Vagina (tissue), 2 donors: ENCODE measurements at regions not wholly inside any gene's neighbourhood (a gene's known extent, or its start where the extent isn't known, plus 50 kb on each side); places are given as distances from the start of the nearest gene placed in this dataset.

ENCODE experiments used
- DNase-seq, 2 donors: peaks; one replicate each; pipeline ENCODE4 v3.0.0-alpha.2; 2017; ENCODE audit errors: extremely low spot score in 2 of 2
- H3K27ac ChIP-seq: fragments of 200-600 bp; sonication (generic); one replicate; pipeline ENCODE4 v1.5.1; 2019
- H3K27me3 ChIP-seq: fragments of 200-600 bp; sonication (generic); one replicate; pipeline ENCODE4 v1.5.1; 2019
- H3K36me3 ChIP-seq, 2 donors: fragments of 200-600 bp; sonication (generic); one replicate each; pipeline ENCODE4 v1.5.1; 2017 to 2019
- H3K4me1 ChIP-seq: fragments of 200-600 bp; sonication (generic); one replicate; pipeline ENCODE4 v1.5.1; 2019
- H3K4me3 ChIP-seq, 2 donors: fragments of 200-600 bp; sonication (generic); 1 replicate in 1 of 2; 2 replicates in 1 of 2; pipeline ENCODE4 v1.5.1; 2016 to 2019
- H3K9me3 ChIP-seq: fragments of 200-600 bp; sonication (generic); one replicate; pipeline ENCODE4 v1.5.1; 2019
- CTCF ChIP-seq, 3 experiments: fragments of 450-650 bp in 2 of 3; fragments of 200-600 bp in 1 of 3; sonication (generic) in 1 of 3; IDR thresholded peaks; one replicate each; pipeline ENCODE4 v1.5.1; 2017 to 2019; ENCODE audit warnings: antibody characterized with exemption in 3 of 3, mild to moderate bottlenecking in 2 of 3, moderate library complexity in 2 of 3
- POLR2A ChIP-seq, 2 donors: fragments of 450-650 bp; IDR thresholded peaks; one replicate each; pipeline ENCODE4 v1.6.1; 2017; ENCODE audit warnings: antibody characterized with exemption in 2 of 2, mild to moderate bottlenecking in 2 of 2, moderate library complexity in 2 of 2
- POLR2AphosphoS5 ChIP-seq, 2 donors: sonication (generic); formaldehyde crosslinking; IDR thresholded peaks; one replicate each; pipeline ENCODE4 v1.9.0; 2017; ENCODE audit warnings: antibody characterized with exemption in 2 of 2, mild to moderate bottlenecking in 2 of 2, low read depth in 1 of 2; ENCODE audit not compliant: insufficient read depth in 1 of 2
- intact Hi-C: fragments of 100-400 bp; cut with DNase I; formaldehyde crosslinking; loops from one replicate; pipeline ENCODE4 v1.15.1; 2023

- Histone ChIP-seq H3K4me3 (no peak overlapping the region), H3K36me3 (no peaks in the 10 kb centered on the region), H3K27ac (no peak overlapping the region), H3K9me3 (no peaks in the 10 kb centered on the region), H3K27me3 (no peaks in the 10 kb centered on the region), H3K4me1 (no peaks in the 10 kb centered on the region)
- intact Hi-C loops, result no loop called here
- DNase-seq, result no peak
- TF ChIP-seq POLR2AphosphoS5 (IDR thresholded peaks at IDR 0.05; ENCODE audit: insufficient read depth in 1 of 2, low read depth in 1 of 2), result no peak
- TF ChIP-seq CTCF (IDR thresholded peaks at IDR 0.05), result no peak
- TF ChIP-seq POLR2A (IDR thresholded peaks at IDR 0.05), result no peak
These were observed 1017.9 kb downstream of the TBC1D22A start for GRCh38 chr22:47780281-47780875.

GRCh38 chr22:47779474-47779873, 1017.0 kb downstream of the TBC1D22A start:
- no peaks in the 10 kb centered on the region for H3K4me1 ChIP-seq
- H3K27me3 ChIP-seq, result no peaks in the 10 kb centered on the region
- TF ChIP-seq CTCF (IDR thresholded peaks at IDR 0.05), result no peak
- DNase-seq, result no peak
- H3K36me3 ChIP-seq, result no peaks in the 10 kb centered on the region
- H3K27ac ChIP-seq, result no peak overlapping the region
- no peaks in the 10 kb centered on the region for H3K9me3 ChIP-seq
- no peak overlapping the region for H3K4me3 ChIP-seq
- intact Hi-C loops, result no loop called here

- H3K9me3 ChIP-seq, result no peaks in the 10 kb centered on the region
- no peak overlapping the region for H3K27ac ChIP-seq
- no peak for DNase-seq
- TF ChIP-seq POLR2AphosphoS5 (IDR thresholded peaks at IDR 0.05; ENCODE audit: insufficient read depth in 1 of 2, low read depth in 1 of 2) (no peak), POLR2A (IDR thresholded peaks at IDR 0.05) (no peak), CTCF (IDR thresholded peaks at IDR 0.05) (no peak)
- H3K4me3 ChIP-seq, result no peak overlapping the region
- no peaks in the 10 kb centered on the region for H3K36me3 ChIP-seq
- H3K4me1 ChIP-seq, result no peaks in the 10 kb centered on the region
- intact Hi-C loops, result no loop called here
- no peaks in the 10 kb centered on the region for H3K27me3 ChIP-seq
These were observed 1015.8 kb downstream of the TBC1D22A start for GRCh38 chr22:47778160-47778658.

GRCh38 chr22:47777426-47777825, 1015.0 kb downstream of the TBC1D22A start:
- Histone ChIP-seq H3K4me3 (no peak overlapping the region), H3K36me3 (no peaks in the 10 kb centered on the region), H3K27ac (no peak overlapping the region), H3K9me3 (no peaks in the 10 kb centered on the region), H3K27me3 (no peaks in the 10 kb centered on the region), H3K4me1 (no peaks in the 10 kb centered on the region)
- DNase-seq, result no peak
- intact Hi-C loops, result no loop called here
- no peak for TF ChIP-seq POLR2AphosphoS5 (IDR thresholded peaks at IDR 0.05; ENCODE audit: insufficient read depth in 1 of 2, low read depth in 1 of 2)
- TF ChIP-seq POLR2A (IDR thresholded peaks at IDR 0.05), result no peak
- TF ChIP-seq CTCF (IDR thresholded peaks at IDR 0.05), result no peak

GRCh38 chr22:47776329-47776728, 1013.9 kb downstream of the TBC1D22A start:
- Histone ChIP-seq H3K9me3 (no peaks in the 10 kb centered on the region), H3K4me1 (no peaks in the 10 kb centered on the region), H3K36me3 (no peaks in the 10 kb centered on the region), H3K4me3 (no peak overlapping the region), H3K27me3 (no peaks in the 10 kb centered on the region), H3K27ac (no peak overlapping the region)
- TF ChIP-seq CTCF (IDR thresholded peaks at IDR 0.05) (no peak), POLR2A (IDR thresholded peaks at IDR 0.05) (no peak), POLR2AphosphoS5 (IDR thresholded peaks at IDR 0.05; ENCODE audit: insufficient read depth in 1 of 2, low read depth in 1 of 2) (no peak)
- intact Hi-C loops, result no loop called here
- no peak for DNase-seq
